Sigmoid colon (tissue), 6 donors: ENCODE measurements at regions not wholly inside any gene's neighbourhood (a gene's known extent, or its start where the extent isn't known, plus 50 kb on each side); places are given as distances from the start of the nearest gene placed in this dataset.

Experiments
- DNase-seq: peaks from one replicate; pipeline ENCODE4 v3.0.0-alpha.2; 2019
- H3K27ac ChIP-seq, 4 donors: fragments of 200-600 bp; sonication (generic); one replicate each; pipeline ENCODE4 v1.5.1; 2016 to 2019; ENCODE audit warnings: mild to moderate bottlenecking in 1 of 4
- H3K27me3 ChIP-seq, 3 donors: fragments of 200-600 bp; sonication (generic); one replicate each; pipeline ENCODE4 v1.5.1; 2019; ENCODE audit warnings: mild to moderate bottlenecking in 1 of 3
- H3K36me3 ChIP-seq, 4 donors: fragments of 200-600 bp; sonication (generic); one replicate each; pipeline ENCODE4 v1.5.1; 2016 to 2019
- H3K4me1 ChIP-seq, 4 donors: fragments of 200-600 bp; sonication (generic); one replicate each; pipeline ENCODE4 v1.5.1; 2017 to 2019
- H3K4me3 ChIP-seq, 4 donors: fragments of 200-600 bp; sonication (generic); one replicate each; pipeline ENCODE4 v1.5.1; 2017 to 2019; ENCODE audit warnings: mild to moderate bottlenecking in 2 of 4, moderate library complexity in 1 of 4
- H3K9me3 ChIP-seq, 4 donors: fragments of 200-600 bp in 3 of 4; sonication (generic) in 3 of 4; one replicate each; pipeline versions ENCODE4 v1.5.1 to v1.6.1; 2013 to 2019
- EP300 ChIP-seq, 4 donors: sonication (generic); formaldehyde crosslinking; IDR thresholded peaks; one replicate each; pipeline ENCODE4 v1.6.1; 2017; ENCODE audit warnings: antibody characterized with exemption in 4 of 4
- POLR2A ChIP-seq, 2 donors: fragments of 450-650 bp; IDR thresholded peaks; one replicate each; pipeline ENCODE4 v1.6.1; 2016; ENCODE audit warnings: antibody characterized with exemption in 2 of 2, mild to moderate bottlenecking in 2 of 2, moderate library complexity in 2 of 2
- POLR2AphosphoS5 ChIP-seq, 4 donors: sonication (generic); formaldehyde crosslinking; IDR thresholded peaks; one replicate each; pipeline ENCODE4 v1.6.1; 2017; ENCODE audit warnings: antibody characterized with exemption in 4 of 4
- WGBS, 2 donors: extraction: QIAGEN DNeasy Blood & Tissue Kit; methylation state at CpG; one replicate each; pipeline ENCODE4 v1.1.7; 2013; 5-methylcytosine and 5-hydroxymethylcytosine counted together
- intact Hi-C: fragments of 100-400 bp; cut with DNase I; formaldehyde crosslinking; loops from one replicate; pipeline ENCODE4 v1.15.1; 2023
- TF ChIP-seq, protein P1 (sequence below), 4 experiments: fragments of 450-650 bp in 3 of 4; fragments of 200-600 bp in 1 of 4; IDR thresholded peaks; one replicate each; pipeline ENCODE4 v1.5.1; 2016 to 2019; ENCODE audit warnings: antibody characterized with exemption in 4 of 4, mild to moderate bottlenecking in 3 of 4, moderate library complexity in 2 of 4
- donor health status: healthy with polysubstance abuse.
- donor health status: healthy.

DNA sequence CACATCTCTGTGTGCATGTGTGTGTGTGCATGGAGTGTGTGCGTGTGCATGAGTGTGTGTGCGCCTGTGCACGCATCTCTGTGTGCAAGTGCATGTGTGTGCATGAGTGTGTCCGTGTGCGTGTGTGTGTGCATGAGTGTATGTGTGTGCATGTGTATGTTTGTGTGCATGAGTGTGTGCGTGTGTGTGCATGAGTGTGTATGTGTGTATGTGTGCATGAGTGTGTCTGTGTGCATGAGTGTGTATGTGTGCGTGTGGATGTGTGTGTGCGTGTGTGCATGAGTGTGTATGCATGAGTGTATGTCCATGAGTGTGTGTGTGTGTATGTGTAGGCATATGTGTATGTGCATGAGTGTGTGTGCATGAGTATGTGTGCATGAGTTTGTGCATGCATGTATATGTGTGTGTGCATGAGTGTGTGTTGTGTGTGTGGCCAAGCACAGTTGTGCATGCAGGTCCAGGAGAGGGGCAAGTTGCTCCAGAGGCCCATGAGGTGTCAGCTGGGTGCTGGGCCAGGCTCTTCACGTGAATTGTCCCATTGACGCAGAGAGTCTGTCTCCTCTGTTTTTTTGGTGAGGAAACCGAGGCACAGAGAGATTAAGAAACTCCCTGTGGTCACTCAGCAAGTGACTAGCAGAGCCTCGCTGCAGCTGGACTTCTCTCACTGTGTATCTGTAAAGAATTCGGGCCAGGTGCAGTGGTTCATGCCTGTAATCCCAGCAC lies 75.5 kb downstream of the ASB1 start:
- Histone ChIP-seq H3K27me3 (no peaks in the 10 kb centered on the region), H3K4me3 (no peak overlapping the region), H3K27ac (no peak overlapping the region), H3K4me1 (peaks cover 0 to 14% (median 0%) of the 10 kb centered on the region in 4 donors), H3K9me3 (no peaks in the 10 kb centered on the region), H3K36me3 (no peaks in the 10 kb centered on the region)
- no peak for DNase-seq
- intact Hi-C loops: no loop called here
- WGBS, 2 donors: 93 to 95% methylated on average over 13 of the region's 13 CpGs
- TF ChIP-seq POLR2AphosphoS5 (IDR thresholded peaks at IDR 0.05): no peak

DNA sequence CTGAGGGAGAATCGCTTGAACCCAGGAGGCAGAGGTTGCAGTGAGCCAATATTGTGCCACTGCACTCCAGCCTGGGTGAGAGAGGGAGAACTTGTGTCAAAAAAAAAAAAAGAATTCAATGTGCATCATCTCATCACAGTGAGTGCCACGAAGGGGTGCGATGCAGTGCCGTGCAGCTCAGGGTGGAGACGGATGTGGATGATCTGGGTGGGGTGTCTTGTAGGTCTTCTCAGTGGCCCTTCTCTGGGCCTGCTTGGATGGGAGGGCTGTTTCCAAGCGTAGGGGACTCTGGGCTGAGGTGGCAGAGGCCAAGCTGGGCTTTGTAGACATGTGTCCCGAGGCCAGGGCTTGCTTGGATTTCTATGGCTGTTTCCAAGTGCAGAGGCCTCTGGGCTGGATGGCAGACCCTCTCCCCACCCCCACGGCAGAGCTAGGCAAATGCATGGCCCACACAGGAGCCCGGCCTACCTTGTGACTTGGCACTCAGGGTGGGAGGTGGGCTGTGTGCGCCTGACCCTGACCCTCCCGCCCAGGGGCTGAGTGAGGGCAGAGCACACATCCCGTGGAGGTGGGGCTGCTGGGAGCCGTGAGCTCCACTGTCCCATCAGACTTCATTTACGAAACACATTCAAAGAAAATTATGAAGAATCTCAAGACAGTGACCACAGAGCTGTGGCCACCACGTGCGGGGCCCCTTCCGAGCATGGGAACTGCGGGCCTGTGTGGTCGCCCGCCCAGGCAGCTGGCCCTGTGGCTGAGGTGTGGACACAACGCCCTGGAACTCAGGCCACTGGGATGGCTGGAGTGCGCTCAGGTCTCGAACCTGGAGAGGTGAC lies 76.4 kb downstream of the ASB1 start:
- WGBS, 2 donors: 89 to 91% methylated on average over 23 of the region's 23 CpGs
- no peak for DNase-seq
- no peak overlapping the region for H3K4me3 ChIP-seq
- intact Hi-C loops: no loop called here
- H3K27me3 ChIP-seq: no peaks in the 10 kb centered on the region
- TF ChIP-seq EP300 (IDR thresholded peaks at IDR 0.05) (no peak), POLR2AphosphoS5 (IDR thresholded peaks at IDR 0.05) (no peak), POLR2A (IDR thresholded peaks at IDR 0.05) (no peak)
- TF ChIP-seq, protein P1, sequence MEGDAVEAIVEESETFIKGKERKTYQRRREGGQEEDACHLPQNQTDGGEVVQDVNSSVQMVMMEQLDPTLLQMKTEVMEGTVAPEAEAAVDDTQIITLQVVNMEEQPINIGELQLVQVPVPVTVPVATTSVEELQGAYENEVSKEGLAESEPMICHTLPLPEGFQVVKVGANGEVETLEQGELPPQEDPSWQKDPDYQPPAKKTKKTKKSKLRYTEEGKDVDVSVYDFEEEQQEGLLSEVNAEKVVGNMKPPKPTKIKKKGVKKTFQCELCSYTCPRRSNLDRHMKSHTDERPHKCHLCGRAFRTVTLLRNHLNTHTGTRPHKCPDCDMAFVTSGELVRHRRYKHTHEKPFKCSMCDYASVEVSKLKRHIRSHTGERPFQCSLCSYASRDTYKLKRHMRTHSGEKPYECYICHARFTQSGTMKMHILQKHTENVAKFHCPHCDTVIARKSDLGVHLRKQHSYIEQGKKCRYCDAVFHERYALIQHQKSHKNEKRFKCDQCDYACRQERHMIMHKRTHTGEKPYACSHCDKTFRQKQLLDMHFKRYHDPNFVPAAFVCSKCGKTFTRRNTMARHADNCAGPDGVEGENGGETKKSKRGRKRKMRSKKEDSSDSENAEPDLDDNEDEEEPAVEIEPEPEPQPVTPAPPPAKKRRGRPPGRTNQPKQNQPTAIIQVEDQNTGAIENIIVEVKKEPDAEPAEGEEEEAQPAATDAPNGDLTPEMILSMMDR (IDR thresholded peaks at IDR 0.05): no peak
- no peak overlapping the region for H3K27ac ChIP-seq
- no peaks in the 10 kb centered on the region for H3K9me3 ChIP-seq
- peaks cover 0 to 14% (median 0%) of the 10 kb centered on the region in 4 donors for H3K4me1 ChIP-seq
- H3K36me3 ChIP-seq: no peaks in the 10 kb centered on the region

DNA sequence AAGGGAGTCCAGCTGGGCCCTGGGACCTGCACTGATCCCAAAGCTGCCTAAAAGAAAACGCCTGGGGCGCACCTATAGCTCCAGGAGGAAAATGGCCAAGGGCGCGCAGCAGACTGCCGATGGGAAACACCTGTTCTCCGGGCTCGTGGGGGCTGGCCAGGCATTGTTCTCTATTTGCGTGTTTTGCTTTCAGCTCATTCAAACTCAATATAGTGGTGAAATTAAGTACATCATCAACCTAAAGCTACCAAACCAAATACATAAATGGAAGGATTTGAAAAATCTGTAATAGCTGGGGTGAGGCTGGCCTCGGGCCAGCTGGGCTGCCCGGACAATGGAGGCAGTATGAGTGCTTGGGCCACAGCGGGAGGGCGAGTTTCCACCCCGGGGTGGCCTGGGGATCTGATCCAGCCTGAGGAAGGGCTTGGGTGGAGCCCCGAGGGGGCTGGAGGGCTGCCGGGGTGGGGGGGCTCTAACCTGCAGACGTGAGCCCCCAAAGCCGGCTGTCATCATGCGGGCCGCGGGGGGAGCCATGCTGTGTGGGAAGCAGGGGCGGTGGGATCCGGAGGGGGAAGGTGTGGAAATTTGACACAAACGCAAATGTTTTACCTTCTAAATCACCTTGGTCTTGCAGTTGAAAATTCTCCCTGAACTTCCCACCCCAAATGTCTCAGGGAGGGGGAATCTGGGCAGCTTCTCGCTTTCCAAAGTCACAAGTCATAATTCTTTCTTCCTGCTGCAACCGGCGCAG lies 77.6 kb downstream of the ASB1 start:
- Histone ChIP-seq H3K4me1 (peaks cover 0 to 14% (median 0%) of the 10 kb centered on the region in 4 donors), H3K36me3 (no peaks in the 10 kb centered on the region), H3K27ac (no peak overlapping the region), H3K9me3 (no peaks in the 10 kb centered on the region), H3K4me3 (no peak overlapping the region), H3K27me3 (no peaks in the 10 kb centered on the region)
- WGBS, 2 donors: 87 to 89% methylated on average over 26 of the region's 26 CpGs
- TF ChIP-seq POLR2AphosphoS5 (IDR thresholded peaks at IDR 0.05) (no peak), POLR2A (IDR thresholded peaks at IDR 0.05) (no peak), EP300 (IDR thresholded peaks at IDR 0.05) (no peak)
- TF ChIP-seq, protein P1 (IDR thresholded peaks at IDR 0.05): no peak
- DNase-seq: peak; percentile 63
- intact Hi-C loops: no loop called here

DNA sequence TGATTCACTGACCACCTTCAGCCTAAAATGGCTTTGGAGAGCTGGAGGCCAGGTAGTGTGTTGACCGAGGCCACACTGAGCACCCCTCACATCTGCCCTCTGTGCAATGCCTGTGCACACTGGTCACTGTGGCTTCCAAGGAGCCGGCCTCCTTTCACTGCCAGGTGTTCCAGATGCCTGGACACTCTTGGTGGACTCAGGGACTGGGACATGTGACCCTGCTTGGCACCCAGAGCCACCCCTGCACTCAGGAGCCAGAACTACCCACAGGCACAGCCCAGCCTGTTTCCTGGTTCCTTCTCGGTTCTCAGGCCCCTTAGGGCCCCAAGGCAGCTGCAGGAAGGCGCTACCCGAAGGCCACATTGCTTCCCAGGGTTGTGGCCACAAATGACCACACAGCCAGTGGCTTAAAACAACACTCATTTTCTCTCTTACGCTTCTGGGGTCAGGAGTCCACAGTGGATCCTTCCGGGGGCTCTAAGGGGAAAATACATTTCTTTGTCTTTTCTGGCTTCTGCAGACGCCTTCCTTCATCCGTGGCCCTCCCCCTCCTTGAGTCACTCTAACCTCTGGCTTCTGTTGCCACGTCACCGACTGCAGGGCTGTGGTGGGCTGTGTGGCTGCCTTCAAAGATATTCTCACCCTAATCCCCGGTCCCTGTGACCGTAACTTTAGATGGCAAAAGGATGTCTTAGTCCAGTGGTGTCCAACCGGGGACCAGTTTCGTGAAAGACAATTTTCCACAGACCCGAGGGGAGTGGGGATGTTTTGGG lies 78.6 kb downstream of the ASB1 start:
- TF ChIP-seq EP300 (IDR thresholded peaks at IDR 0.05) (no peak), POLR2A (IDR thresholded peaks at IDR 0.05) (no peak), POLR2AphosphoS5 (IDR thresholded peaks at IDR 0.05) (no peak)
- TF ChIP-seq, protein P1 (IDR thresholded peaks at IDR 0.05): no peak
- intact Hi-C loops: no loop called here
- 81 to 82% methylated on average over 16 of the region's 16 CpGs for WGBS, 2 donors

More for the DNA sequence above, 78.6 kb downstream of the ASB1 start:
- Histone ChIP-seq H3K27me3 (no peaks in the 10 kb centered on the region), H3K9me3 (no peaks in the 10 kb centered on the region), H3K4me1 (peaks cover 0 to 14% (median 0%) of the 10 kb centered on the region in 4 donors), H3K4me3 (no peak overlapping the region), H3K36me3 (no peaks in the 10 kb centered on the region), H3K27ac (no peak overlapping the region)
- DNase-seq: peak; percentile 42
